ENCODE measurements at regions not wholly inside any gene's neighbourhood (a gene's known extent, or its start where the extent isn't known, plus 50 kb on each side); places are given as distances from the start of the nearest gene placed in this dataset.

DNA sequence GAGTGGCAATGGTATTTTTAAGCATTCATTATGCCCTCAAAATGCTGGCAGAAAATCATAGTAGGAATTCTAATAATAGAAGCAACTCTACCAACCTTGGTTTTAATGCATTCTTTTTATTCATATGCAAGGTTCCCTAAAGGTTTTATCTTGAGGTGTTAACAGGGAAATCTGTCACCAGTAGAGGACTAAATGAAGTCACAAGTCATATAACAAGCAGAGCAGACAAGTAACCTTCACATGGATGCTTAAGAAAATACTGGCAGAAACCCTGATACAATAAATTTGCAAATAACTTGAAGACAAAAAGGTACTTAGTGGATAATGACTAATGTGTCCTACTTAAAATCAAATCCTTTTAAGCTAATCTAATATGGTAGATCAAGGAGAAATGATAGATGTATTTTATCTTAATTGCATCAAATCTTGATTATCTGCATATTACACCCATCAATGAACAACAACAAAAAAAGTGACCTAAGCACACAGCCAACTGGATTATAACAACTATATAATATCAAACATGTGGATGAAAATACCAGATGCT, 73.3 kb downstream of the RFC3 start:
- no peak for DNase-seq (ENCODE audit: low read depth)

DNA sequence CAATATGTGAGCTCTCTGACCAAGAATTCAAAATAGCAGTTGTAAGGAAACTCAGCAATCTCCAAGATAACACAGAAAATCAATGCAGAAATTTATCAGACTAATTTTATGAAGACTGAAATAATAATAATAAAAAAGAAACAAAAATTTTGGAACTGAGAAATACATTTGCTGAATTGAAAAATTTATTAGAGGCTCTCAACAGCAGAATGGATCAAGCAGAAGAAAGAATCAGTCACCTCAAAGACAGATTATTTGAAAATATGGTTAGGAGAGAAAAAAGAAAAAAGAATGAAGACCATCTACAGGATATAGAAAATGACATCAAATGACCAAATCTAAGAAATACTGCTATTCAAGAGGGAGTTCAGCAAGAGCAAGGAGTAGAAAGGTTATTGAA, 75.6 kb downstream of the RFC3 start:
- no peak for DNase-seq (ENCODE audit: low read depth)

DNA sequence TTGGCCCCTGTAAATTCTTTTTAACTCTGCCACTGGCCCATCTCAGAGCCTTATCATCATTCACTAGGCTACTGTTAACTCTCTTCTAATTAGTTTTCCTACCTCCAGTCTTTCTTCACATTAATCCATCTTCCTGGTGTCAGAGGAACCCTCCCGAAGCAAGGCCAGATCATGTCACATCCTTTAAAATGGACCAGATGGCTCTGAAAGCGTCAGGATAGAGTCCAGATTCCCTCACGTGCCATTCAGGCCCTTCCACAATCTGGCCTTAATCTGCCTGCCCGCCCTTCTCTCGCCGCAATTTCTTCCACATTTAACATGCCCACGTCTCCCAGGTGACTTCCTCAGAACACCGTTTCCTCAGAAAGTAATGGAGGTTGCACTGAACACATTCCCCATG, 86.5 kb downstream of the RFC3 start:
- DNase-seq (ENCODE audit: low read depth), result no peak

DNA sequence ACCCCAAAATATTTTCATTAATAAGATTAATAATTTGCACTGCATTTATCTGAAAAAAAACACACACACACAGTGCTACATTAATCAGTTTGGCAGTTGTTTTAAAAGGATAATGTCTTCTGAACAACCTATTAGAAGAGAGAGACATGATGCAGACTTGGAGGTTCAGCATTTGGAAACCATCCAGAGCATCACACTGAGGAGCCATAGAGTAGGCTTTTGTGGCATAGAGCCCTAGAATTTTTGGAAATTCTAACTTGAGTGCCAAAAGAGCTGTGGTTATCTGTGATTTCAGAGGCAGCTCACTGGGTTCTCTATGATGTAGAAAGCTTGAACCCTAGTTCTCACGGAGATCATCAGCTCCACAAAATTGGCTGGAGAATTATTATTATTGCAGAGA, 90.2 kb downstream of the RFC3 start:
- DNase-seq (ENCODE audit: low read depth), result no peak

DNA sequence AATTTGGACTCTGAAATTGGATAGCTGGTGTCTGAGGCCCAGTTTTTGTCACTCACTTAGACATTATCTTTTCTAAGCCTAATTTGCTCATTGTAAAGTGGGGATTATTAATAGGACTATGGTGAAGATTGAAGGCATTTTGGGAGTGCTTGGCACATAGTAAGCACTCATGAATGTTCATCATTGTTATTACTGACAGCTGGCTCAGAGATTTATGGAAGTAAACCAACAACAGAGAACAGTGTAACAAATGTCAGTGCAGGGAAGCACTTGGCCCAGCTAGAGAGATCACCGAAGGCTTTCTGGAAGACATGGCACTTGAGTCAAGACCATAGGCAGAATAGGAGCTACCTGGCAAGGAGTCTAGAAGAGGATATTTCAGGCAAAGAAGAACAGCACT, 92.3 kb downstream of the RFC3 start:
- no peak for DNase-seq (ENCODE audit: low read depth)

DNA sequence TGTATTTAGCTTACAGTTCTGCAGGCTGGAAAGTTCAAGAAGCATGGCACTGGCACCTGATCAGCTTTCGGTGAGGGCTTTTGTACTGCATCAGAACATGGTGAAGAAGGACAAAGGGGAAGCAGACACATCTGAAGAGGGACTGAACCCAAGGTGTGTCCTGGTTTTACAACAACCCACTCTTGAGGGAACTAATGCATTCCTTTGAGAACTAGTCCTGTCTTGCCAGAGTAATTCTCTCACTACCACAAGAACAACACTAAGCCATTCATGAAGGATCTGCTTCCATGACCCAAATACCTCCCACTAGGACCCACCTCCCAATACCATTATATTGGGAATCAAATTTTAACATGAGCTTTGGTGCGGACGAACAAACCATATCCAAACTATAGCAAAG, 93.6 kb downstream of the RFC3 start:
- DNase-seq (ENCODE audit: low read depth), result no peak

DNA sequence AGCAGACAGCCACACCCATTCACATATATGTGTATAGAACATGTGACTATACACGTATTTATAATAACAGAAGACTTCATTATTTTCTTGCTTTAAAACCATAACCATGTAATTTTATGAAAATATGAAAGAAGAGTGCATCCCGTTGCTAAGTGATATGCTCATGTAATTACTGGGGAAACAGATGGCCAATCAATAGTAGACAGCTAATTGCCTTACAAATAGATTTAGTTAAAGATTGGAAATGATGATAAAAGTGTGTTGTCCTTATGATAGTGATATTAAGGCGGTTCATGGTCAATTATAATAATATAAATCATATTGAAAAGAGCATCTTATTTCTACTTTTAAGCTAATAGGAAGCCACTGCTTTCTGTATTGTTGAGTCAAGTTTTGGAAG, 95.9 kb downstream of the RFC3 start:
- DNase-seq (ENCODE audit: low read depth), result no peak

DNA sequence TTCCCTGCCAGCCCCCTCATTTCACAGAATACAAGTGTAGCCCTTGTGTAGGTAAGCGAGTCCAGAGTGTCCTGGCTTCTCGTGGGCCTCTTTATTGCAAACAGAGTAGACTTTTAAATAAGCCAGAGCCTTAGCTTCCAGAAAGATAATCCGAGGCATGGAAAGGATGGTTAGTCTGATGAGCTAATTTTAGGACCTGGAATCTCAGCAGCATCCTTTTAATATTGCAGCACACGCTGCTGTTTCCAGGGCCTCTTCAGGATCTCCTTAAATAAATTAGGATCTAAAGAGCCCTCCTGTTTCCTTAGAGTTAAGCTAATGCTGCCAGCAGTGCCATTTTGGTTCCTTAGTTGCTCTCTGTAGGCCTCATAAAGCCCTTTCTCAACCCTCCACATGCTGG, 99.2 kb downstream of the RFC3 start:
- no peak for DNase-seq (ENCODE audit: low read depth)

DNA sequence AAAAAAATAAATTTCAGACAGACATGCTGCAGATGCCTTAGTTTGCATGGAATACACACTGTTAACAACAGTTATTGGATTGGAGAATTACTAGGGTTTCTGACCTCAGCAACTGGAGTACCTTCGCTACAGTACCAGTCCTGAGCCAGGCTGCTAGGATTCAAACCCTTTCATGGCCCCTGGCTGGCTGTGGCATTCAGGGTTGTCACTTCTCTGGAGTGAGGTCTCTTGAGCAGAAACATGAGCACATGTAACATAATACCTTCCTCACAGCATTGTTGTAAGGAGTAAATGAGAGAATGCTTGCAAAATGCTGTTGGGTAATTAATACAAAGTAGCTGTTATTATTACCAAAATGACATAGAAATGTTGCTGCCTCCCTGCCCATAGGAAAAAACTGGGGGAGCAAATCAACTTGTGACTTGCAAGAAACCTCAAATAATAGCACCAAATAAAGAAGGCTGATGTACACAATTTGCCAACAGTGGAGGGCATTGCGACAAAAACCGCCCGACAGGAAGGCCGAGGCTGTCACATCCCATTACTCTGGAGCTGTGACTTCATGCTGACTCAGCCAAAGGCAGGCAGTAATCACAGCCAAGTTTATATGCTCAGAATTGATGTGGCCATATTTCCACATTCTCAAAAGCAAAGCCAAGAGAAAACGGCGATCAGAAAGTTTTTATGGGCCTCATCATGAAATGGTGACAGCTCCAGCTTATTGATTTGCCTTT, 100.4 kb downstream of the RFC3 start:
- no peak for DNase-seq (ENCODE audit: low read depth)

DNA sequence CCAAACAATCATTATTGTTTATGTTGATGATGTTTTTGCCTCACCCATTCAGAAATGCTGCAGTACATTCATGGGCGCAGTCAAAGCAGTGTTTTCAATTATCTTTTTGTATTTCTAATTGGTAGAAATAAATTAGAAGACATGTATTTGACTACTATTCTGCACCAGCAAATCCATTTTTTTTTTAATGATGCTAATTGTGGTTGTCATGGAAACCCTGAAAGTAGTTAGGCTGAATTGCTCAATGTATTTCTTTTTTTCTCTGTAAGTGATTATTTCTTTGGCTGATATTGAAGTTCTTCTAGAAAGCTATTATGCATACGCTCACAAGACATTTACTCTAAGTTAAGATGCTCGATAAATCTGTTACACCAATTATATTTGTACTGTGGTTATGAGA, 101.2 kb downstream of the RFC3 start:
- no peak for DNase-seq (ENCODE audit: low read depth)

DNA sequence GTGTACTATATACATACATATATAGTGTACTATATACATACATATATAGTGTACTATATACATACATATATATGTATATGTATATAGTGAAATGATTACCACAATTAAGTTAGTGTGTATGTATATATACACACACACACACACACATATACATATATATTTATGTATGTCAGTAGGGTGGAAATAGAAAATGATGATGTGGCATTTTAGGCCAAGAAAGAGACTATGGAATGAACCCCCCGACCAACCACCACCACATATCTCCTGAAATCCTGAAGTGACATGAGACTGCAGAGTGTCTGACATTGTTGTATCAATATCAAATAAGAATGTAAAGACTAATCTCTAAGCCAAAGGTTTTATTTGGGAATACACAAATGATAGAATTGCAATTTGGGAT, 107.6 kb downstream of the RFC3 start:
- DNase-seq (ENCODE audit: low read depth), result no peak

DNA sequence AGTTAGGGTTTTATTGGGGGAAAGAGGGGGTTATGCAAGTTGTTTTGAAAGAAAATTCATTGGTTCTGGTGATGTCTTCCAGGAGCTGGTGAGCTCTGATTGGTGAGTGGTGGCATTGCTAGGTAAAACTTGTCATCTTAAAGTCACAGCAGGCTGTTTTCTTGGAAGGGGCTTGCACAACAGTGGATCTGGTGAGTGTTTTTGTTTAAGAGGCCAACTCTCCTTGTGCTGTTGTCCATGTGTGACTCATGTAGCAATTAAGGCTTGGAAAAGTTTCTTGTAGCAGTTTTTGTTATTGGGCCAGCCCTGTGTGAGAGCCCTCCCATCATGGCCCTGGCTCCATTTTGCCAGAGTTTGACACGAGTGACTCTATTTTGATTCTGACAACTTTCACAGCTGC, 109.4 kb downstream of the RFC3 start:
- no peak for DNase-seq (ENCODE audit: low read depth)

DNA sequence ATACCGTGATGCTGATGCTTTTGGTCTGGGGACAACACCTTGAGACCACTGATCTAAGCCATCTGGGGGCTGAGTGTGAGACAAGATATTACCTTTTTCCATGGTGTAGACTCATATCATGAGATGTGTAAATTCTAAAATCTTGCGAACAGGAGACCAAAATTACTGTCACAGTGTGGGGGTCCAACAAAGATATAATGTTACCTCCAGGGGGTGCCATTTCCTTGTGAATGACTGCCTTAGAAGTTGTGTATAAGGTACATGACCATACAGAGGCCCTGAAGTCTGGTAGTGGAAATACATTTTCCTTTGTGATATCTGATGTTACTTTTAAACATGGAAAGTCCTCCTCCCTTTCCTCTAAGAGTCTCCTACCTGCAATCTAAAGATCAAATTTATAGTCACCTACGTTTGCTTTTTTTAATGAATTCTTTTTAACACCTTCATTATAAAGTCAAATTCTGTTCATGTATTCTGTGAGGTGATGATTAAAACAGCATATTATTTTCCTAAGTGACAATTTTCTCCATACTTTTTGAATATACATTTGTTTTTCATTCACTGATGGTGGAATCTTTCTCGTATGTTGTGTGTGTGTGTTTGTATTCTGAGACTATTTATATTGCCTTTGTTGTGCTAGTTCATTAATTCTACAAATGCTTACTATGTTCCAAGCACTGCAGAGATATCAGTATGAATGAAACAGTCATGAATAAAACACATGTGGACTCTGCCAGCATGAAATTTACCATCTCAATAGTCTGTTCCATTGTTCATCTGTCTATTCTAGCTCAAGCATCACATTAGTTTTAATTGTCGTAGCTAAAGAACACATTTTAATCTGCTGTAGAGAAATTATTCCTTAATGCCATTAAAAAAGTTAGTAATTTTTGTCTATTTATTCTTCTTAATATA, 113.7 kb downstream of the RFC3 start:
- DNase-seq (ENCODE audit: low read depth), result no peak

DNA sequence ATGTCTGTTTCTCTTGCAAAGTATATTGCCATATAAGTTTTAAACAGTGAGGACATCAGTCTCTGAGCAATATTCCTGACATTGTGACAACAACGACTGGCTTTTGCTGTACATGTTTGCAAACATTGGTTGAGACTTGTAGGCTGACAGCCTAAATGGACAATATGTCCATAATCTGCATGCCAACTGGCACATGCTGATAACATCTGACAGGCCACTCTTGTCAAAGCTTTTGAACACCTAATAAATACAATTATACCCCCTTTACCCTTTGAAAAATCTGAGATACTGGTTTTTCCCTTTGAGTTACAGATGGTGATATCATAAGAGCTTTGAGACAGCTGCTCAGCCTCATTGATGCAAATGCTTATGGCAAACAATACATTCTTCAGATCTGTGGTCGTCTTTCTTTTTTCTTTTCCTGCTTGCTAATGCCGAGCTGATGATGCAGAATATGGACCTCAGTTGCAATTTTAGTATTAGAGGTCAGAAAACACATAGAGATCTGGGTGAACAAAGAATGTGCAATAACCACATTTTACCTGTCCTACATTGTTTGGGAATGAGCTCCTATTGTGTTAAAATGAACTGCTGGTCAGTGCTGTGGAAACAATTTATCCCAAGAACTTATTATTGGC, 114.9 kb downstream of the RFC3 start:
- no peak for DNase-seq (ENCODE audit: low read depth)

DNA sequence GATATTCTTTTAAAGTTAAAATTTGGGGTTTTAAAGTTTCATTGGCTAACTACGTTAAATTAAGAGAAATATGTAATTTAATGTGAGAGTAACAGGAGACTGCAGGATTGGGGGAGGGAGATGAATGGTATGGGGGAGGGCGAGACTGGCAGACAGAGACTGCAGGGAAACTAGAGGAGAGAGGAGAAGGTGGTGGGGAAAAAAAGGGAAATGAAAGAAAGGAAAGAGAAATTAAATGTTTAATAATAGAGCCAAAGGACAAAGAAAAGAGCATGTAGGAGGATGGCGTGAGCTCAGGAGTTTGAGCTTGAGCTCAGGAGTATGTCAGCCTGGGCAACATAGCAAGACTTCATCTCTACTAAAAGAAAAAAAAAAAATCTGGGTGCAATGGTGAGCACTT, 115.9 kb downstream of the RFC3 start:
- no peak for DNase-seq (ENCODE audit: low read depth)

DNA sequence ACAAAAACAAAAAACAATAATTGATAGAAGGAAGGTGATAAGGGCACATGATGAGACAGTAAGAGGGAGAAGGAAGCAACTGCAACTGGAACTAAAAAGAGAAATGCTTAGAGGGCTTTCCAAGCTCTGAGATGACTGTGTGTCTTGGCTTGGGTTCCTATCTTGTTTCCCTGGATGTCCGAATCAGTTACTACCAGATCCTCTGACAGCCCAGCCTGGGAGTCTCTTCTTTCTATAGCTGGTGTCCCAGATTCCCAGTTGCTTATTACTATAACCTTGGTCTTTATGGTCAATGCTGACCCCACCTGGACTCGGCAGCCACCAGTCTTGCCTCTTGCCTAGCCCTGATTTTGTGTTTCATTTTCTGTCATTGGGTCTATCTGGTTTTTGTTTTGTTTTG, 116.4 kb downstream of the RFC3 start:
- DNase-seq (ENCODE audit: low read depth), result no peak

DNA sequence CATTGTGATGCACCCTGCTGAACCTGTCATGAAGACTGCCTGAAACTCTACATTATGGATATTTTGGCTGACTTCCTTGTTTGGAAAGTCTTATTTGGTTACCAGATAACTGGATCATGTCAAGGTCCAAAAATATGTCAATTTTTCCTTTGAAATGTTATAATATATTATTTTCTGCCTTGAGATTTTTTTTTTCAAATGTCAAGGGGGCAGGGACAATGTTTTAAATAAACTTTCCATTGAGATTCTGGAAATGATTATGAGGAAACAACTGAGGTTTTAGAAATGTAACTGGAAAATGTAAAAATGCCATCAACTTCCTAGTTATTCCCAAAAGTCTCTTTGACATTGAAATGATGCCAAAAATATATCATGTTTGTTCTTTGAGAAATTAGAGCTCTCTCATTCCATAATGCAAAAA, 117.0 kb downstream of the RFC3 start:
- DNase-seq (ENCODE audit: low read depth), result no peak

DNA sequence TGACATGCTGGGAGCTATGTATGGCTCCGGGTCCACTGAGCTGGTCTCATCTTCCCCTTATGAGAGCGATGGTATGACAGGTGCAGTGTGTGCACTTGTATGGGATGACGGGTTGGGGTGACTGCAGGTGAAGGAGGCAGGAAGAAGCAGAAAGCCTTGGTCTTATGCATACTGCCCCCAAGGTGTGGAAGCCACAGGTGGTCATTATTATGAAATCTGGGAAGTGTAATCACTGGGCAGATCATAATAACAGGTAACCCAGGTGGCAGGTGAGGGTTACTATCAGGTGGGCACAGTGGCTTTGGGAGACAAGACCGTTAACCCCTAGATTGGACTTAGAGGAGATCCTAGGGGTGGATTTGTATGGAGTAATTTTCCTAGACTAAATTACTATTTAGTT, 118.0 kb downstream of the RFC3 start:
- DNase-seq (ENCODE audit: low read depth), result no peak

DNA sequence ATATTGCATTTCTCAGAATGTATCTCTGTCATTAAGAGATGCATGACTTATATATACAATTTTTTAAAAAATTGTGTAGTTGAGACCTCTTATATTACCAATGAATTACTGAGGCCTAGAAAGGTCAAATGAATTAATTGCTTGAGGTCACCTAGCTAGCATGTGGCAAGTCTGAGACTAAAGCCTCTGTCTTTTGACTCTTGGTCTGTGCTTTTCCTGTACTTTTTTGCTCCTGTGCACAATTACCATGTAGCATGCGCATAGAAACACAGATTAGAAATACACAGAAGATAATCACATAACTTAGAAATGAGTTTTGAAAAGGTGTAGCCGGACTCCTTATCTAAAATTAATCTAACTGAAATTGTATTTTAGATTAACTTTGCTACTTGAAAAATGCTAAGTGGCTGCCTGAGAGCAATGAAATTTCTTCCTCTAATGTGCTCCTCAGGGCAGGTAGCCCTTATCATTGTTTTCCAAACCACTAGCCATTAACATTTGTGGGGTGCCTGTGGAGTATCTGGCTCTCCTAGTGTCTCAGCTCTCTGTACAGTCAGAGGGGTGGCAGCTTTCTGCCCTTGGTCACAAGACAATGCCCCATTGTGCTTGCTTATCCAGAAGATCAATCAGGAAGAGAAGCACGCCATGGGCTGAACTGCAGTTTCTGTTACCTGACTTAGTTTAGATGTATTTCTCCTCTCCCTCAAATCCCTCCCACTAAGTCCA, 119.6 kb downstream of the RFC3 start:
- no peak for DNase-seq (ENCODE audit: low read depth)

DNA sequence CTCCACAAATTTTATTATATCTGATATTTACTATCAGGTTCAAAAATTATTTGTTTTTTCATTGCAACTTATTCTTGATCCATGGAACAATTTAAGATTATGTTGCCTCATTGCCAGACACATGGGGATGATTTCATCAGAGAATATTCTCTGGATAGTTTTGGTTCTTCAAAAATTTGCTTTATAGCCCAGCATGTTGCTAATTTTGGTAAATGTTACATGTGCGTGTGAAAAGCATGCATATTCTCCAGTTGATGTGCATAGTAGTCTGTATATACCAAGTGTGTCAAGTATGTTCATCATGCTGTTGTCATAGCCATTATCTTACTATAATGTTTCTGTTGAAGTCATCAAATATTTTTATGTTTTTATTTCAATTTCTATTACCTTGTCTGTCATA, 122.3 kb downstream of the RFC3 start:
- DNase-seq (ENCODE audit: low read depth), result no peak

DNA sequence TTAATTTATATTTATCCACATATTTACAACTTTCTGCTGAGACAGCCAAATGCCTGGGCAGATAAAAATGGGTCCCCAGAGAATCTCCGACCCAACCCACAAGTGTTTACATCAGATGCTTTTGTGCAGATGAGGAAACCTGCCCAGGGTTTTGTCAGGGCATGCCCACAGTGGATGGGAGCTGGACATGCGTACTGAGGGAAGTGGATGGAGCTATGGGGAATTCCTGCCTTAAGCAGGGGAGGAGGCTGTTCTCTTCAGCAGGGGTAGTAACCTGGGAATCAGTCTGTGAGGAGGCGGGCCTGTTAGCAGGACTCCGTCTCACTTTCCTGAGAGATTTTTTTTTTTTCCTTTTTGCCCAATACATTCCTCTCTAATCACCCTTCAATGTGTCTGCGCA, 122.9 kb downstream of the RFC3 start:
- no peak for DNase-seq (ENCODE audit: low read depth)

DNA sequence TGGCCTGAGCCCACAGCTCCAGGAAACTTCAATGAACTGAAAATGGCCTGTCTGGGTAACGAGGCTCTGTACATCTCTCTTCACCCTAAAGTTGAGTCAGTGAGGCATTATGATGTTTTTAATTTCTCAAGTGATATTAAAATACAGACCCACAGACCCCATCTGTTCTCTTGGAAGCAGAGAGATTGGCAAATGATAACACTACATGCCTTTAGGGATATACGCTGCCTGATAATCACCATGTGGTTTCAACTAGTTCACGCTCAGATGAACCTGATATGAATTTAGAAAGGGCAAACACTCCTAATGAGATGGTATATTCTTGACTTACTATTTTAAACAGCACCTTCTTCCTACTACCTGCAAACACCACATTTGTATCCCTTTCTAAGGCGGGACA, 127.5 kb downstream of the RFC3 start:
- DNase-seq (ENCODE audit: low read depth), result no peak

All from T-helper 22 cell (primary cell).